Progenitor cell of endocrine pancreas (in vitro differentiated cells): ENCODE measurements at regions not wholly inside any gene's neighbourhood (a gene's known extent, or its start where the extent isn't known, plus 50 kb on each side); places are given as distances from the start of the nearest gene placed in this dataset.
A peak's percentile ranks its signal among the peaks of the same experiment; 100 is the strongest.

Experiments
- DNase-seq: peaks from one replicate; pipeline ENCODE4 v3.0.0; 2021; ENCODE audit warnings: low spot score; ENCODE audit not compliant: unreplicated experiment
- H3K27ac Mint-ChIP-seq: 2 replicates; pipeline ENCODE4 v1.8.0; 2021; ENCODE audit warnings: mild to moderate bottlenecking, moderate library complexity, mixed read lengths
- H3K27me3 Mint-ChIP-seq: 2 replicates; pipeline ENCODE4 v1.8.0; 2021; ENCODE audit warnings: mixed read lengths
- H3K36me3 Mint-ChIP-seq: 2 replicates; pipeline ENCODE4 v1.8.0; 2022; ENCODE audit warnings: mixed read lengths; ENCODE audit not compliant: insufficient read depth
- H3K4me1 Mint-ChIP-seq: 2 replicates; pipeline ENCODE4 v1.8.0; 2021; ENCODE audit warnings: low read depth, mixed read lengths
- H3K4me3 Mint-ChIP-seq: 2 replicates; pipeline ENCODE4 v1.8.0; 2021; ENCODE audit warnings: low read depth, mild to moderate bottlenecking, moderate library complexity, mixed read lengths
- H3K9me3 Mint-ChIP-seq: 2 replicates; pipeline ENCODE4 v1.8.0; 2021; ENCODE audit warnings: low read depth, mixed read lengths
- CTCF ChIP-seq: fragments of 200-600 bp; sonication (generic); IDR thresholded peaks from one replicate; pipeline ENCODE4 v1.5.0; 2021; ENCODE audit warnings: antibody characterized with exemption, mild to moderate bottlenecking; ENCODE audit not compliant: unreplicated experiment

GRCh38 chr1:234535218-234535617, 56.2 kb upstream of the TARBP1 start:
- H3K4me1 Mint-ChIP-seq = peaks cover 47% of the 10 kb centered on the region
- H3K36me3 Mint-ChIP-seq = no peaks in the 10 kb centered on the region
- DNase-seq = no peak
- peaks cover 3% of the 10 kb centered on the region for H3K27me3 Mint-ChIP-seq
- no peaks in the 10 kb centered on the region for H3K9me3 Mint-ChIP-seq
- no peak overlapping the region for H3K27ac Mint-ChIP-seq
- no peak for TF ChIP-seq CTCF
- H3K4me3 Mint-ChIP-seq = no peak overlapping the region

GRCh38 chr1:234533975-234534876, 55.2 kb upstream of the TARBP1 start:
- Mint-ChIP-seq H3K4me3 (no peak overlapping the region), H3K27me3 (no peaks in the 10 kb centered on the region), H3K36me3 (no peaks in the 10 kb centered on the region), H3K4me1 (peaks cover 45% of the 10 kb centered on the region), H3K9me3 (no peaks in the 10 kb centered on the region), H3K27ac (no peak overlapping the region)
- DNase-seq = no peak
- no peak for TF ChIP-seq CTCF

GRCh38 chr1:234533034-234533891, 54.3 kb upstream of the TARBP1 start:
- Mint-ChIP-seq H3K4me3 (no peak overlapping the region), H3K36me3 (no peaks in the 10 kb centered on the region), H3K27ac (no peak overlapping the region), H3K4me1 (peaks cover 46% of the 10 kb centered on the region), H3K9me3 (no peaks in the 10 kb centered on the region), H3K27me3 (no peaks in the 10 kb centered on the region)
- DNase-seq = no peak
- TF ChIP-seq CTCF = no peak

GRCh38 chr1:234532503-234532922, 53.5 kb upstream of the TARBP1 start:
- Mint-ChIP-seq H3K4me3 (no peak overlapping the region), H3K27me3 (no peaks in the 10 kb centered on the region), H3K4me1 (peaks cover 39% of the 10 kb centered on the region), H3K36me3 (no peaks in the 10 kb centered on the region), H3K9me3 (no peaks in the 10 kb centered on the region), H3K27ac (peak overlapping the region; percentile 84)
- no peak for TF ChIP-seq CTCF
- DNase-seq = no peak

GRCh38 chr1:234531151-234531635, 52.2 kb upstream of the TARBP1 start:
- Mint-ChIP-seq H3K27me3 (no peaks in the 10 kb centered on the region), H3K4me3 (no peak overlapping the region), H3K9me3 (no peaks in the 10 kb centered on the region), H3K4me1 (peaks cover 37% of the 10 kb centered on the region), H3K27ac (peak overlapping the region; percentile 91), H3K36me3 (no peaks in the 10 kb centered on the region)
- no peak for TF ChIP-seq CTCF
- no peak for DNase-seq
